HepG2 (cell line): ENCODE measurements at regions not wholly inside any gene's neighbourhood (a gene's known extent, or its start where the extent isn't known, plus 50 kb on each side); places are given as distances from the start of the nearest gene placed in this dataset.

Experiments used
- ATAC-seq: fragments of 200-7000 bp; cut with Tn5 transposase; 3 replicates; pipeline ENCODE4 v1.9.1; 2020; ENCODE audit warnings: mild to moderate bottlenecking, moderate library complexity
- BruUV-seq: library from RNA; stranded (reverse); fragments of 400-500 nt; replicated peaks from 2 replicates; lab custom pipeline; 2021; lab: Mats Ljungman, UMichigan
- CTCF ChIA-PET: fragments of 300-600 bp; formaldehyde crosslinking; extraction: SDS; loops from one replicate; lab custom pipeline; 2021; ENCODE audit warnings: low total read pairs, inconsistent platforms, low intra/inter-chr PET ratio; lab: Yijun Ruan, JAX
- POLR2A ChIA-PET: fragments of 350-600 bp; sonication (Branson Sonifier 250); formaldehyde crosslinking; loops from one replicate; lab custom pipeline; 2020; ENCODE audit warnings: antibody characterized with exemption, inconsistent platforms; lab: Yijun Ruan, JAX
- DNase-seq: peaks from one replicate; pipeline ENCODE4 v3.0.0-alpha.2; 2015; ENCODE audit warnings: low spot score
- FAIRE-seq: peaks from 3 replicates; lab custom pipeline; 2011; peaks lifted over from hg19 to GRCh38; lab: Jason Lieb, UNC
- H2AFZ ChIP-seq: one replicate; pipeline ENCODE4 v1.6.1; 2011; ENCODE audit warnings: low read length, inconsistent platforms
- H3K27ac ChIP-seq: fragments of 300-600 bp; 3 replicates; pipeline ENCODE4 v1.8.0; 2011; ENCODE audit warnings: mixed run types, mild to moderate bottlenecking, mixed read lengths, low read length, inconsistent platforms; ENCODE audit not compliant: insufficient read depth; ENCODE audit errors: extremely low read length
- H3K27me3 ChIP-seq, 2 experiments: fragments of 200-600 bp in 1 of 2; 2 replicates in 1 of 2; 3 replicates in 1 of 2; pipeline versions ENCODE4 v1.6.0 to v1.8.0; 2011; ENCODE audit warnings: low read length in 2 of 2, mild to moderate bottlenecking in 2 of 2, moderate library complexity in 2 of 2, inconsistent platforms in 1 of 2; ENCODE audit not compliant: insufficient read depth in 2 of 2, control insufficient read depth in 1 of 2
- H3K36me3 ChIP-seq, 2 experiments: fragments of 200-600 bp in 1 of 2; replicated peaks in 1 of 2; 2 replicates in 1 of 2; 3 replicates in 1 of 2; pipeline versions ENCODE4 v1.5.1 to v1.8.0; 2011; ENCODE audit warnings: low read length in 2 of 2, inconsistent platforms in 1 of 2; ENCODE audit not compliant: insufficient read depth in 2 of 2, control insufficient read depth in 1 of 2
- H3K4me1 ChIP-seq: 2 replicates; pipeline ENCODE4 v1.5.1; 2012; ENCODE audit warnings: low read length, inconsistent platforms; ENCODE audit not compliant: insufficient read depth
- H3K4me2 ChIP-seq: 2 replicates; pipeline ENCODE4 v1.6.0; 2011; ENCODE audit warnings: low read depth, low read length, inconsistent platforms
- H3K4me3 ChIP-seq, 3 experiments: fragments of 200-600 bp in 1 of 3; sonication (generic), shearing (Covaris generic) in 1 of 3; replicated peaks in 1 of 3; 2 replicates each; pipeline ENCODE4 v1.5.1; 2011 to 2016; ENCODE audit warnings: low read length in 3 of 3, inconsistent platforms in 2 of 3, low read depth in 2 of 3, mild to moderate bottlenecking in 2 of 3, control low read depth in 1 of 3, mixed read lengths in 1 of 3; ENCODE audit not compliant: insufficient read depth in 1 of 3
- H3K79me2 ChIP-seq: one replicate; pipeline ENCODE4 v1.6.1; 2011; ENCODE audit warnings: low read length, inconsistent platforms; ENCODE audit not compliant: insufficient read depth
- H3K9ac ChIP-seq: 2 replicates; pipeline ENCODE4 v1.6.0; 2011; ENCODE audit warnings: mild to moderate bottlenecking, low read depth, low read length, inconsistent platforms; ENCODE audit not compliant: insufficient read depth
- H3K9me3 ChIP-seq: 2 replicates; pipeline ENCODE4 v1.5.1; 2012; ENCODE audit warnings: mild to moderate bottlenecking, low read length
- H4K20me1 ChIP-seq: 2 replicates; pipeline ENCODE4 v1.6.0; 2011; ENCODE audit warnings: inconsistent platforms, mild to moderate bottlenecking, low read length, moderate library complexity; ENCODE audit not compliant: insufficient read depth
- ARID4A ChIP-seq: sonication (generic); formaldehyde crosslinking; IDR thresholded peaks from 2 replicates; pipeline ENCODE4 v1.5.0; 2020; ENCODE audit warnings: mild to moderate bottlenecking, missing genetic modification reagents, borderline replicate concordance
- BCL6 ChIP-seq: IDR thresholded peaks from 2 replicates; pipeline ENCODE4 v1.6.1; 2016; ENCODE audit warnings: missing genetic modification reagents, missing compliant biosample characterization
- BORCS8-MEF2B ChIP-seq: sonication (generic); formaldehyde crosslinking; IDR thresholded peaks from 2 replicates; pipeline ENCODE4 v1.8.0; 2022; ENCODE audit warnings: mild to moderate bottlenecking, missing genetic modification reagents
- CENPBD1 ChIP-seq: sonication (generic); formaldehyde crosslinking; IDR thresholded peaks from 2 replicates; pipeline ENCODE4 v1.8.0; 2022; ENCODE audit warnings: missing genetic modification reagents, low read depth, mild to moderate bottlenecking, borderline replicate concordance
- FOXA3 ChIP-seq: IDR thresholded peaks from 2 replicates; pipeline ENCODE4 v1.6.1; 2016; ENCODE audit warnings: missing genetic modification reagents, missing compliant biosample characterization
- HOXA7 ChIP-seq: sonication (generic); formaldehyde crosslinking; IDR thresholded peaks from 2 replicates; pipeline ENCODE4 v1.8.1; 2022; ENCODE audit warnings: mild to moderate bottlenecking, missing genetic modification reagents, moderate library complexity
- HOXA9 ChIP-seq: sonication (generic); formaldehyde crosslinking; IDR thresholded peaks from 2 replicates; pipeline ENCODE4 v1.8.1; 2022; ENCODE audit warnings: missing genetic modification reagents, mild to moderate bottlenecking, moderate library complexity, borderline replicate concordance
- NFRKB ChIP-seq: fragments of 450-650 bp; IDR thresholded peaks from 2 replicates; pipeline ENCODE4 v1.6.1; 2017
- NR0B2 ChIP-seq: sonication (generic); formaldehyde crosslinking; IDR thresholded peaks from 2 replicates; pipeline ENCODE4 v1.4.0; 2020; ENCODE audit warnings: mild to moderate bottlenecking, missing genetic modification reagents
- PAX8 ChIP-seq: sonication (generic); formaldehyde crosslinking; IDR thresholded peaks from 2 replicates; pipeline ENCODE4 v1.8.0; 2022; ENCODE audit warnings: mild to moderate bottlenecking, missing genetic modification reagents, borderline replicate concordance
- SIN3A ChIP-seq: IDR thresholded peaks from 2 replicates; pipeline ENCODE4 v1.6.1; 2011; ENCODE audit warnings: low read depth, mild to moderate bottlenecking, control low read depth, low read length, borderline replicate concordance
- SMC3 ChIP-seq: IDR thresholded peaks from 2 replicates; pipeline ENCODE4 v1.6.1; 2011; ENCODE audit warnings: low read length, improper control_type of control experiment
- ZNF12 ChIP-seq: sonication (generic); formaldehyde crosslinking; IDR thresholded peaks from 2 replicates; pipeline ENCODE4 v1.5.0; 2020; ENCODE audit warnings: missing genetic modification reagents
- ZNF343 ChIP-seq: sonication (generic); formaldehyde crosslinking; IDR thresholded peaks from 2 replicates; pipeline ENCODE4 v1.4.0; 2020; ENCODE audit warnings: mild to moderate bottlenecking, missing genetic modification reagents
- ZNF615 ChIP-seq: sonication (generic); formaldehyde crosslinking; IDR thresholded peaks from 2 replicates; pipeline ENCODE4 v1.5.0; 2020; ENCODE audit warnings: mild to moderate bottlenecking, missing genetic modification reagents, borderline replicate concordance
- ZNF7 ChIP-seq: IDR thresholded peaks from 2 replicates; pipeline ENCODE4 v1.6.1; 2016; ENCODE audit warnings: missing biosample characterization, missing genetic modification reagents
- ZNF816 ChIP-seq: sonication (generic); formaldehyde crosslinking; IDR thresholded peaks from 2 replicates; pipeline ENCODE4 v1.8.0; 2022; ENCODE audit warnings: missing genetic modification reagents, mild to moderate bottlenecking, borderline replicate concordance
- WGBS: methylation state at CpG from one replicate; pipeline ENCODE4 v1.1.6; 2017; ENCODE audit warnings: low lambda C conversion rate; 5-methylcytosine and 5-hydroxymethylcytosine counted together
- in situ Hi-C: cut with HindIII; loops from 2 replicates; pipeline ENCODE4 v1.10.0; 2017; ENCODE audit warnings: low pct_unique_long_range_greater_than_20kb; ENCODE audit not compliant: extremely low pct_ligation_motif_present
- intact Hi-C: fragments of 100-400 bp; cut with micrococcal nuclease; formaldehyde crosslinking; loops from one replicate; pipeline ENCODE4 v1.10.0; 2022; ENCODE audit not compliant: unreplicated experiment

GRCh38 chr6:91715171-91715805 is 1128.4 kb upstream of the MAP3K7 start:
- H3K4me2 ChIP-seq, result no peak overlapping the region
- H3K9ac ChIP-seq, result no peak overlapping the region
- WGBS, result 40% methylated on average over 11 of the region's 11 CpGs
- no TSS peak for BruUV-seq
- no peaks in the 10 kb centered on the region for H3K27me3 ChIP-seq
- H3K9me3 ChIP-seq, result no peaks in the 10 kb centered on the region
- no peak for DNase-seq
- no peaks in the 10 kb centered on the region for H3K79me2 ChIP-seq
- no peak for FAIRE-seq
- no peak overlapping the region for H2AFZ ChIP-seq
- CTCF ChIA-PET, result no interaction called here
- no peak overlapping the region for H3K4me3 ChIP-seq
- no peak overlapping the region for H3K27ac ChIP-seq
- POLR2A ChIA-PET, result no interaction called here
- intact Hi-C loops, result no loop called here
- H4K20me1 ChIP-seq, result no peaks in the 10 kb centered on the region
- in situ Hi-C loops, result no loop called here
- no peaks in the 10 kb centered on the region for H3K4me1 ChIP-seq
- H3K36me3 ChIP-seq, result no peaks in the 10 kb centered on the region
- no peak for TF ChIP-seq ZNF816 (CRISPR knock-in tag)
- no peak for TF ChIP-seq HOXA9
- no peak for TF ChIP-seq CENPBD1 (CRISPR knock-in tag)
- TF ChIP-seq SMC3, result no peak
- no peak for TF ChIP-seq ZNF12 (CRISPR knock-in tag)
- TF ChIP-seq HOXA7 (CRISPR knock-in tag), result no peak
- TF ChIP-seq BCL6 (CRISPR knock-in tag), result no peak
- no peak for TF ChIP-seq ZNF7 (CRISPR knock-in tag)
- TF ChIP-seq ZNF615 (CRISPR knock-in tag), result no peak
- TF ChIP-seq NR0B2, result no peak
- TF ChIP-seq NFRKB, result no peak
- TF ChIP-seq ZNF343 (CRISPR knock-in tag), result no peak
- no peak for TF ChIP-seq PAX8 (CRISPR knock-in tag)
- TF ChIP-seq ARID4A (CRISPR knock-in tag), result no peak
- TF ChIP-seq FOXA3 (CRISPR knock-in tag), result no peak
- TF ChIP-seq BORCS8-MEF2B (CRISPR knock-in tag), result no peak
- TF ChIP-seq SIN3A, result no peak
- no peak for ATAC-seq
